H1 (cell line): ENCODE measurements at regions not wholly inside any gene's neighbourhood (a gene's known extent, or its start where the extent isn't known, plus 50 kb on each side); places are given as distances from the start of the nearest gene placed in this dataset.

Source experiments
- CTCF ChIA-PET: fragments of 300-600 bp; sonication (Branson Sonifier 250); formaldehyde crosslinking; loops from one replicate; lab custom pipeline; 2021; ENCODE audit not compliant: partially characterized antibody; lab: Charles Lee
- POLR2A ChIA-PET: fragments of 300-600 bp; sonication (Branson Sonifier 250); formaldehyde crosslinking; loops from one replicate; lab custom pipeline; 2021; ENCODE audit warnings: inconsistent platforms; ENCODE audit not compliant: partially characterized antibody; lab: Charles Lee
- DNase-seq, 2 experiments: peaks; one replicate each; pipeline versions ENCODE4 v3.0.0 to v3.0.0-alpha.2; 2010 to 2022; ENCODE audit warnings: low spot score in 2 of 2, low read depth in 1 of 2, mixed read lengths in 1 of 2
- FAIRE-seq: peaks from 2 replicates; lab custom pipeline; 2011; peaks lifted over from hg19 to GRCh38; lab: Jason Lieb, UNC
- H2AFZ ChIP-seq: 2 replicates; pipeline ENCODE4 v1.8.1; 2012; ENCODE audit warnings: low read length, inconsistent platforms
- H2AK5ac ChIP-seq: 2 replicates; pipeline ENCODE4 v1.6.1; 2013; ENCODE audit warnings: low read depth, low read length
- H2BK120ac ChIP-seq: replicated peaks from 2 replicates; pipeline ENCODE3; 2013; ENCODE audit warnings: low read depth, low read length, inconsistent platforms
- H2BK12ac ChIP-seq: 2 replicates; pipeline ENCODE4 v1.6.1; 2013; ENCODE audit warnings: low read depth, low read length
- H2BK15ac ChIP-seq: 2 replicates; pipeline ENCODE4 v1.6.1; 2013; ENCODE audit warnings: low read length
- H2BK20ac ChIP-seq: 2 replicates; pipeline ENCODE4 v1.6.1; 2013; ENCODE audit warnings: low read length
- H2BK5ac ChIP-seq: 2 replicates; pipeline ENCODE4 v1.6.1; 2013; ENCODE audit warnings: low read depth, low read length
- H3K14ac ChIP-seq: 2 replicates; pipeline ENCODE4 v1.6.1; 2013; ENCODE audit warnings: inconsistent platforms; ENCODE audit not compliant: insufficient read length
- H3K18ac ChIP-seq: 2 replicates; pipeline ENCODE4 v1.6.1; 2013; ENCODE audit warnings: low read length; ENCODE audit errors: extremely low read depth
- H3K23ac ChIP-seq: 2 replicates; pipeline ENCODE4 v1.6.1; 2013; ENCODE audit warnings: inconsistent platforms; ENCODE audit not compliant: insufficient read length
- H3K23me2 ChIP-seq: 2 replicates; pipeline ENCODE4 v1.6.1; 2013; ENCODE audit warnings: low read depth, low read length
- H3K27ac ChIP-seq: 2 replicates; pipeline ENCODE4 v1.6.1; 2011; ENCODE audit warnings: low read depth, low read length, inconsistent platforms
- H3K27me3 ChIP-seq, 4 experiments: replicated peaks in 1 of 4; 1 replicate in 1 of 4; 2 replicates in 3 of 4; pipeline versions ENCODE4 v1.6.1 to v1.8.1; 2011 to 2013; ENCODE audit warnings: low read length in 3 of 4, mild to moderate bottlenecking in 3 of 4, inconsistent platforms in 2 of 4, mixed read lengths in 2 of 4, moderate library complexity in 1 of 4; ENCODE audit not compliant: control insufficient read depth in 3 of 4, insufficient read depth in 3 of 4; ENCODE audit errors: extremely low read depth in 1 of 4
- H3K36me3 ChIP-seq, 4 experiments: 2 replicates each; pipeline versions ENCODE4 v1.6.1 to v1.8.1; 2011 to 2013; ENCODE audit warnings: mild to moderate bottlenecking in 4 of 4, low read length in 3 of 4, moderate library complexity in 2 of 4, control low read depth in 1 of 4, inconsistent platforms in 1 of 4; ENCODE audit not compliant: insufficient read depth in 4 of 4, control insufficient read depth in 2 of 4
- H3K4ac ChIP-seq: replicated peaks from 2 replicates; pipeline ENCODE3; 2013; ENCODE audit warnings: low read length, low read depth, mixed read lengths, inconsistent platforms; ENCODE audit not compliant: insufficient read length
- H3K4me1 ChIP-seq, 4 experiments: replicated peaks in 1 of 4; 1 replicate in 1 of 4; 2 replicates in 3 of 4; pipeline versions ENCODE4 v1.6.1 to v1.8.1; 2011 to 2013; ENCODE audit warnings: low read length in 3 of 4, inconsistent platforms in 2 of 4, mixed read lengths in 1 of 4; ENCODE audit not compliant: insufficient read depth in 4 of 4, control insufficient read depth in 3 of 4
- H3K4me2 ChIP-seq, 2 experiments: 2 replicates each; pipeline versions ENCODE4 v1.6.1 to v1.8.1; 2011 to 2013; ENCODE audit warnings: low read depth in 2 of 2, low read length in 2 of 2, control low read depth in 1 of 2, inconsistent platforms in 1 of 2, mild to moderate bottlenecking in 1 of 2; ENCODE audit not compliant: insufficient read depth in 1 of 2
- H3K4me3 ChIP-seq, 4 experiments: fragments of 200-600, 300-600 bp in 1 of 4; sonication (generic), shearing (Covaris generic), sonication (Bioruptor Twin) in 1 of 4; 2 replicates each; pipeline versions ENCODE4 v1.5.1 to v1.8.1; 2011 to 2016; ENCODE audit warnings: low read length in 4 of 4, low read depth in 3 of 4, control low read depth in 2 of 4, inconsistent platforms in 2 of 4, mild to moderate bottlenecking in 2 of 4, mixed read lengths in 1 of 4, moderate library complexity in 1 of 4; ENCODE audit not compliant: insufficient read depth in 2 of 4; ENCODE audit errors: extremely low read depth in 1 of 4
- H3K56ac ChIP-seq: replicated peaks from 2 replicates; pipeline ENCODE3; 2013; ENCODE audit warnings: low read depth, mild to moderate bottlenecking, mixed read lengths, low read length, inconsistent platforms; ENCODE audit not compliant: insufficient read length
- H3K79me1 ChIP-seq: 2 replicates; pipeline ENCODE4 v1.6.1; 2013; ENCODE audit warnings: low read depth, low read length, control low read depth
- H3K79me2 ChIP-seq, 2 experiments: 2 replicates each; pipeline versions ENCODE4 v1.6.1 to v1.8.1; 2012 to 2013; ENCODE audit warnings: low read length in 2 of 2, mild to moderate bottlenecking in 2 of 2, inconsistent platforms in 1 of 2; ENCODE audit not compliant: insufficient read depth in 2 of 2, control insufficient read depth in 1 of 2
- H3K9ac ChIP-seq, 4 experiments: replicated peaks in 1 of 4; 1 replicate in 1 of 4; 2 replicates in 3 of 4; pipeline versions ENCODE4 v1.6.1 to v1.8.1; 2011 to 2013; ENCODE audit warnings: low read depth in 3 of 4, low read length in 3 of 4, control low read depth in 2 of 4, mild to moderate bottlenecking in 2 of 4, moderate library complexity in 2 of 4, inconsistent platforms in 1 of 4; ENCODE audit errors: extremely low read depth in 1 of 4
- H3K9me3 ChIP-seq, 2 experiments: 2 replicates each; pipeline versions ENCODE4 v1.6.1 to v1.8.1; 2012 to 2013; ENCODE audit warnings: mild to moderate bottlenecking in 2 of 2, moderate library complexity in 2 of 2, control low read depth in 1 of 2, inconsistent platforms in 1 of 2, low read depth in 1 of 2, low read length in 1 of 2, mixed read lengths in 1 of 2; ENCODE audit not compliant: insufficient read depth in 2 of 2
- H4K20me1 ChIP-seq, 2 experiments: replicated peaks in 1 of 2; 2 replicates each; pipeline versions ENCODE3 to v1.8.1; 2011 to 2013; ENCODE audit warnings: inconsistent platforms in 2 of 2, low read length in 2 of 2, mild to moderate bottlenecking in 1 of 2; ENCODE audit not compliant: insufficient read depth in 2 of 2, control insufficient read depth in 1 of 2
- H4K5ac ChIP-seq: 2 replicates; pipeline ENCODE4 v1.6.1; 2013; ENCODE audit warnings: low read length, low read depth, mixed read lengths, inconsistent platforms; ENCODE audit not compliant: insufficient read length
- H4K8ac ChIP-seq: 2 replicates; pipeline ENCODE4 v1.8.0; 2013; ENCODE audit warnings: mild to moderate bottlenecking, moderate library complexity, low read length, inconsistent platforms; ENCODE audit not compliant: insufficient read depth; ENCODE audit errors: extremely low read depth
- H4K91ac ChIP-seq: replicated peaks from 2 replicates; pipeline ENCODE3; 2013; ENCODE audit warnings: low read length, mixed read lengths, inconsistent platforms; ENCODE audit not compliant: insufficient read length
- EZH2 ChIP-seq: fragments of 200-600 bp; sonication (generic); IDR thresholded peaks from 2 replicates; pipeline ENCODE4 v1.7.1; 2012; ENCODE audit warnings: low read depth, mild to moderate bottlenecking, moderate library complexity, low read length, inconsistent platforms; ENCODE audit not compliant: severe bottlenecking
- TBP ChIP-seq: IDR thresholded peaks from 2 replicates; pipeline ENCODE4 v1.6.1; 2011; ENCODE audit warnings: low read depth, low read length, improper control_type of control experiment
- WGBS, 2 experiments: shearing (Covaris generic) in 1 of 2; methylation state at CpG; one replicate each; pipeline versions ENCODE4 v1.1.6 to v1.1.7; 2013 to 2015; ENCODE audit warnings: low lambda C conversion rate in 2 of 2, mixed read lengths in 2 of 2, inconsistent platforms in 1 of 2, low coverage in 1 of 2, missing lambda C conversion rate in 1 of 2; ENCODE audit not compliant: insufficient replicate concordance in 2 of 2, insufficient coverage in 1 of 2, insufficient read length in 1 of 2; ENCODE audit errors: extremely low coverage in 1 of 2, missing lambda C conversion rate in 1 of 2; 5-methylcytosine and 5-hydroxymethylcytosine counted together

GRCh38 chr14:85878874-85879273 lies 348.9 kb downstream of the FLRT2 start:
- Histone ChIP-seq H3K36me3 (no peaks in the 10 kb centered on the region), H3K27me3 (no peaks in the 10 kb centered on the region), H2BK20ac (no peak overlapping the region), H3K4ac (no peak overlapping the region), H2BK5ac (no peak overlapping the region), H3K4me2 (no peak overlapping the region), H3K14ac (no peak overlapping the region), H3K23ac (no peak overlapping the region), H3K4me1 (peaks cover 0 to 7% (median 6%) of the 10 kb centered on the region in 4 experiments; a peak in 3 of 7 replicates), H3K4me3 (no peak overlapping the region), H3K9me3 (no peaks in the 10 kb centered on the region), H3K79me2 (no peaks in the 10 kb centered on the region), H3K9ac (no peak overlapping the region), H3K56ac (no peak overlapping the region), H2BK12ac (no peak overlapping the region), H2BK15ac (no peak overlapping the region), H3K23me2 (no peaks in the 10 kb centered on the region), H2AFZ (no peak overlapping the region), H3K79me1 (no peaks in the 10 kb centered on the region), H4K20me1 (no peaks in the 10 kb centered on the region), H3K27ac (no peak overlapping the region), H4K5ac (no peak overlapping the region), H4K8ac (no peak overlapping the region), H2AK5ac (no peak overlapping the region), H3K18ac (no peak overlapping the region), H4K91ac (no peak overlapping the region), H2BK120ac (no peak overlapping the region)
- FAIRE-seq: no peak
- CTCF ChIA-PET: interaction anchor here (0.6 to 1.1 kb wide), 2 partner anchors 157 to 853 kb away, joined by 3 read pairs; no protein-coding TSS in a partner anchor
- no peak for DNase-seq
- 95% methylated on average over 7 of the region's 7 CpGs; no CpG with 5 or more reads in 1 of the 2 experiments for WGBS, 2 experiments
- POLR2A ChIA-PET: no interaction called here
- TF ChIP-seq TBP: no peak
- TF ChIP-seq EZH2: no peak
